ENCODE measurements at regions not wholly inside any gene's neighbourhood (a gene's known extent, or its start where the extent isn't known, plus 50 kb on each side); places are given as distances from the start of the nearest gene placed in this dataset.

DNA sequence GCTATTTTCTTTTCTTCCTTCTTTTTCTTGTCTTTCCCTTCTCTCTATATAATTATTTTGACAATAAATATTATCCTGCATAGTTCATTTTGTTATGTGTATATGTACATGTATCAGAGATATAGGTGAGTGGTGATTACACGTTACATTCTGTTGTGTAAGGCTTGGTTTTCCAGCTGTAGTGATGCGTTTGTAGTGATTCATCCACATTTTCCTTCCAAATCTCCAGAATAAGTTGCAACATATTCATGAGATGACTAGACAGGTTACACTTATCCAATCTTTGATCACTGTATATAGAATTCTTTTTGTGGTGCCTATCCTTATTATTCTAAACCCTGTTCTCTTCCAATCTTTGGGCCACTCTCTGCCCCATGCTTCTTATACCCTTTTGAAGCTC is 540.2 kb downstream of the GBA3 start:
- in situ Hi-C loops (cut with HindIII; ENCODE audit: extremely low pct_ligation_motif_present, low pct_unique_long_range_greater_than_20kb) (no loop called here), intact Hi-C loops (cut with micrococcal nuclease; ENCODE audit: unreplicated experiment) (no loop called here)
- ATAC-seq (no peak), FAIRE-seq (no peak), DNase-seq (ENCODE audit: low spot score) (no peak)
- Histone ChIP-seq H3K9ac (ENCODE audit: insufficient read depth, low read depth, low read length) (no peak overlapping the region), H3K9me3 (ENCODE audit: low read length) (no peaks in the 10 kb centered on the region), H3K27ac (ENCODE audit: extremely low read length, insufficient read depth, low read length) (no peak overlapping the region), H3K4me1 (ENCODE audit: insufficient read depth, low read length) (no peaks in the 10 kb centered on the region), H2AFZ (ENCODE audit: low read length) (no peak overlapping the region), H3K79me2 (ENCODE audit: insufficient read depth, low read length) (no peaks in the 10 kb centered on the region), H3K27me3 (ENCODE audit: control insufficient read depth in 1 of 2, insufficient read depth in 2 of 2, low read length in 2 of 2) (no peaks in the 10 kb centered on the region), H3K36me3 (replicated peaks in 1 of 2; ENCODE audit: control insufficient read depth in 1 of 2, insufficient read depth in 2 of 2, low read length in 2 of 2) (no peaks in the 10 kb centered on the region), H3K4me2 (ENCODE audit: low read depth, low read length) (no peak overlapping the region), H3K4me3 (replicated peaks in 1 of 3; ENCODE audit: insufficient read depth in 1 of 3, low read depth in 2 of 3, low read length in 3 of 3) (no peak overlapping the region), H4K20me1 (ENCODE audit: insufficient read depth, low read length) (no peaks in the 10 kb centered on the region)
- no TSS peak for BruUV-seq (replicated peaks)
- ChIA-PET POLR2A (no interaction called here), CTCF (ENCODE audit: low intra/inter-chr PET ratio, low total read pairs) (no interaction called here)
- 2% methylated on average over 2 of the region's 2 CpGs for WGBS (ENCODE audit: low lambda C conversion rate)
- TF ChIP-seq SMC3 (IDR thresholded peaks at IDR 0.05; ENCODE audit: low read length) (no peak), E2F1 (CRISPR knock-in tag; IDR thresholded peaks at IDR 0.05) (no peak), ZNF101 (CRISPR knock-in tag; IDR thresholded peaks at IDR 0.05; ENCODE audit: borderline replicate concordance, low read depth) (no peak), ZNF10 (CRISPR knock-in tag; IDR thresholded peaks at IDR 0.05; ENCODE audit: borderline replicate concordance, low read depth) (no peak), PREB (CRISPR knock-in tag; IDR thresholded peaks at IDR 0.05) (no peak), ZNF34 (CRISPR knock-in tag; IDR thresholded peaks at IDR 0.05; ENCODE audit: borderline replicate concordance) (no peak), U2AF2 (IDR thresholded peaks at IDR 0.05; ENCODE audit: low read depth, low read length) (no peak), HCFC1 (IDR thresholded peaks at IDR 0.05; ENCODE audit: low read depth, low read length) (no peak), MAFF (IDR thresholded peaks at IDR 0.05; ENCODE audit: low read depth, low read length) (no peak), HNRNPLL (IDR thresholded peaks at IDR 0.05; ENCODE audit: low read depth, low read length, poor library complexity, severe bottlenecking) (no peak), ZC3H4 (CRISPR knock-in tag; IDR thresholded peaks at IDR 0.05; ENCODE audit: borderline replicate concordance) (no peak), RXRA (CRISPR knock-in tag; IDR thresholded peaks at IDR 0.05) (no peak), HNF4G (IDR thresholded peaks at IDR 0.05; ENCODE audit: borderline replicate concordance, low read depth, low read length) (no peak), HNF4G (CRISPR knock-in tag; IDR thresholded peaks at IDR 0.05; ENCODE audit: borderline replicate concordance, low read depth) (no peak)
- TF ChIP-seq, protein P1, sequence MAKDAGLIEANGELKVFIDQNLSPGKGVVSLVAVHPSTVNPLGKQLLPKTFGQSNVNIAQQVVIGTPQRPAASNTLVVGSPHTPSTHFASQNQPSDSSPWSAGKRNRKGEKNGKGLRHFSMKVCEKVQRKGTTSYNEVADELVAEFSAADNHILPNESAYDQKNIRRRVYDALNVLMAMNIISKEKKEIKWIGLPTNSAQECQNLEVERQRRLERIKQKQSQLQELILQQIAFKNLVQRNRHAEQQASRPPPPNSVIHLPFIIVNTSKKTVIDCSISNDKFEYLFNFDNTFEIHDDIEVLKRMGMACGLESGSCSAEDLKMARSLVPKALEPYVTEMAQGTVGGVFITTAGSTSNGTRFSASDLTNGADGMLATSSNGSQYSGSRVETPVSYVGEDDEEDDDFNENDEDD (CRISPR knock-in tag; IDR thresholded peaks at IDR 0.05; ENCODE audit: borderline replicate concordance) = no peak
- TF ChIP-seq, protein P2, sequence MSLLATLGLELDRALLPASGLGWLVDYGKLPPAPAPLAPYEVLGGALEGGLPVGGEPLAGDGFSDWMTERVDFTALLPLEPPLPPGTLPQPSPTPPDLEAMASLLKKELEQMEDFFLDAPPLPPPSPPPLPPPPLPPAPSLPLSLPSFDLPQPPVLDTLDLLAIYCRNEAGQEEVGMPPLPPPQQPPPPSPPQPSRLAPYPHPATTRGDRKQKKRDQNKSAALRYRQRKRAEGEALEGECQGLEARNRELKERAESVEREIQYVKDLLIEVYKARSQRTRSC (CRISPR knock-in tag; IDR thresholded peaks at IDR 0.05; ENCODE audit: low read depth) = no peak

Measured in HepG2 (cell line).